Frontal cortex (tissue), 3 donors: ENCODE measurements at regions not wholly inside any gene's neighbourhood (a gene's known extent, or its start where the extent isn't known, plus 50 kb on each side); places are given as distances from the start of the nearest gene placed in this dataset.
"Not testable (repeated sequence)": the region's sequence is repeated elsewhere in the genome, so short reads cannot be mapped to it uniquely, and the experiment has no call there.

ENCODE experiments used
- DNase-seq, 2 donors: peaks; one replicate each; pipeline ENCODE4 v3.0.0; 2012; ENCODE audit warnings: low spot score in 2 of 2
- FAIRE-seq: peaks from 2 replicates; lab custom pipeline; 2012; peaks lifted over from hg19 to GRCh38; lab: Jason Lieb, UNC
- donor health status: control.
- donor health status: control.
- donor health status: control.

DNA sequence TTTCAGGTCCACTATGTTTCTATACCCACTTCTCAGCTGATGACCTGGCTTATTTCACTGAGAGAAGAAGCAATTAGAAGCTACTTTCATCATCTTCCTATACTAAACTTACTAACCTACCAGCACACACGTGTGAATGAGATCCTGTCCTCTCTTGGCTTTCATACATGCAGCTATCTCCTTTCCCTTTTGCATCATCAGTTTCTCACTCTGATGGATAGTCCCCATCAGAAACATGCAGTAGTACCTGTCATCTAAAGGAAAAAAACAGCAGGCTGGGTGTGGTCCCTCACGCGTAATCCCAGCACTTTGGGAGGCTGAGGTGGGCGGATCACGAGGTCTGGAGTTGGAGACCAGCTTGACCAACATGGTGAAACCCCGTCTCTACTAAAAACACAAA, 237.6 kb upstream of the C2CD4B start:
- no peak for DNase-seq
- no peak for FAIRE-seq

DNA sequence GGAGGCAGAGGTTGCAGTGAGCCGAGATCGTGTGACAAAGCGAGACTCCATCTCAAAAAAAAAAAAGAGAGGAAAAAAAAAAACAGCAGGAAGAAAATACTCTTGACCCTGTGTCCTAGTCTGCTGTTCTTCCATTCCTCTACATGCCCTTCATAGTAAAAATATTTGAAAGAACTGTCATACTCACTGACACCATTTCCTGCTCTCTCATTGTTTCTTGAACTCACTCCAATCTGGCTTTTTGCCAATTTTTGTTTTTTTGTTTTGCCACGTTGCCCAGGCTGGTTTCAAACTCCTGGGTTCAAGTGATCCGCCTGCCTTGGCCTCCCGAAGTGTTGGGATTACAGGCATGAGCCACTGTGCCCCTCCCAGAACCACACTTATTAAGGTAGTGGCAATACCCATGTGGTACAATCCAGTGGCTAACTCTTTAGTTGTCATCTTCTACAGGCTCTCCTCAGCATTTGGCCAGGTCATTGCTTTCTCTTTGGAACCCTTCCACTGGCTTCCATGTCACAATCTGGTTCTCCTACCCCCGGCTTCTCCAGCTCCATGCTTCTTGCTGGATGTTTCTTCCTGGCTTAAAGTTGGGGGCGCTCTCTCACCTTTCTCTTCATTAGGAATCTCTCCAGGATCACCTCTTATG, 238.2 kb upstream of the C2CD4B start:
- no peak for DNase-seq

DNA sequence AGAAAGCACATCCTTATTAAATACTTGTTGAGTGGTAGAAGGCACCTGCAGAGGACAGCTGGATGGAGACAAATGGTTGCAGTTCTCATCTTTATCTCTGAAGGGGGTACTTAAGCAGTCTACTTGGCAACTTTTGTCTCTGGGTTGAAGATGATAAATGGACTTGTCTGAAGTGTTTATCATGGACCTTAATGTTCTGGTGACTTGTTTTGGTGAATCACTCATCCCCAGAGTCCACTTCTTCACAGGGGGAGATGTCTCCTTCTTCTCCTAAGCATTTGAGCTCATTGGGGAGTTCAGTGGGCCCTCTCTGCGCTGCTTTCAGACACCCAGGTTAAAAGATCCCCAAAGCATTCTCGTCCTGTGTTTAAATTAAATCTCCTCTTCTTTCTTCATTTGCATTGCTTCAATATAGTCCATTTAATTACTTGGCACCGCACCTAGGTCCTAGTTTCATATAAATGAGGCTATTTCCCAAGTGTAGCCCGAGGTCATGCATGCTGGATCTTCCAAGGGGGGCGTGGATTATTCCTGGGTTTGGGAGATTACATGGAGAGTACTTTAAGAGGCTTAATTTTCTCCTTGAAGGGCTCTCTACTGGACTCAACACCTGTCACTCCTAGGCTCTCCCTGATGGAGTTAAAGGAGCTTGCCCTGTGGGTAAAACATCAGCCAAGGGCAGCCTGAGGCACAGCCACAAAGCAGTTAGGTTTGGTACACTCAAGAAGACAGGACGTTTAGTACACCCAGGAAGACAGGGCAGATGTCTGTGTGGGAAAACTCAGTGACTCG, 239.3 kb upstream of the C2CD4B start:
- FAIRE-seq (no peak), DNase-seq (no peak)

More for the DNA sequence above, 238.2 kb upstream of the C2CD4B start:
- FAIRE-seq: no peak

DNA sequence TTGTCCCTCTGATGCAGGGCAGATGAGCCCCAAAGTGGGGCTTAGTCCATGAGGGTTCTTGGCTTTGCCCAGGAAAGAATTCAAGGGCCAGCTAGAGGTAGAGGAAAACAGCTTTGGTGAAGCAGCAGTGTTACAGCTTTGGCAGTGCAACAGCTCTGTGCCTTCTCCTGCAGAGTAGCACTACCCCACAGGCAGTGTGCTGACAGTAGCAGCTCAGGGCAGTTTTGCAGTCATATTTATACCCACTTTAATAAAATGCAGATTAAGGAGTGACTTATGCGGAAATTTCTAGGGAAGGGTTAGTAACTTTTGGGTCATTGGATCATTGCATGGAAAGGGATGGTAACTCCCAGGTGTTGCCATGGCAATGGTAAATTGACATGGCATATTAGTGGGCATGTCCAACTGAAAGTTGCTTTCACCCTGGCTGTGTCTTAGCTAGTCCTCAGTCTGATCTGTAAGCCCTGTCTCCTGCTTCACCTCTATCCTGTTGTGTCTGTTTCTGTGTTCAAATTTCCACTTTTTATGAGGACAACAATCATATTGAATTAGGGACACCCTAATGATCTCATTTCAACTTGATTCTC, 241.3 kb upstream of the C2CD4B start:
- FAIRE-seq: no peak

DNA sequence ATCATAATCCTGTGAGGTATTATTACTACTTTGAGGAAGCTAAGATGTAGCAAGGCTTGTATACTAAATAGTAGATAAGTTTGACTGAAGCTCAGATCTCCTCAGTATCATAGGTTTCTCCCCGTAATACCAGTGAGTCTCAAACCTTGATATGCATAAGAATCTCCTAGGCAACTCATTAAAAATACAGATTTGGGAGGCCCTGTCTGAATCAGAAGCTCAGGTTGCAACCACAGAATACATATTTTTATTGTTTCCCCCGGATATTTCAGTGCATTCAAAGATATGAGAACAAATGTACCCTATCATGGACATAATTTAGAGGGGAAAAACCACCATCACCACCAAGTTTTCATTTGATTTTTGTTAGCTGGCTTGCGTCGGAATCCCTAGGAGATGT, 242.1 kb upstream of the C2CD4B start:
- DNase-seq (no peak), FAIRE-seq (no peak)

More for the DNA sequence above, 241.3 kb upstream of the C2CD4B start:
- DNase-seq: no peak

DNA sequence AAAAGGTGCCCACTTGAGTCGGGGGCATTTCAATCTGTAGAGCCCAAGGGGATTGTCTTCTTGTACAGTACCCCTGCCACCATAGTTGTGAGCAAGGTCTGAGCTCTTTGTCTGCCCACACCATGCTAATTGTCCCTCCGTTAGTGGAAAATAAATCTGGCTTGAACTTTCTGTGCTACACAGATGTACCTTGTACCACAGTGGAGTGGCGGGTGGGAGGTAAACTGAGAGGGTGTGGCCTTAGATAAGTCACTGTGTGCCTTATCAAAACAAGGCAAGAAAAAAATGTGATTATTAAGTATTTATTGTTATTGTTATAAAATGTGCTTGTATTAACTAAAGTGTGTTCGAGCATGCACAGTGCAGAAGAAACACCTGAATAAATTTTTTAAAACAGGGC, 242.9 kb upstream of the C2CD4B start:
- DNase-seq (no peak), FAIRE-seq (no peak)

DNA sequence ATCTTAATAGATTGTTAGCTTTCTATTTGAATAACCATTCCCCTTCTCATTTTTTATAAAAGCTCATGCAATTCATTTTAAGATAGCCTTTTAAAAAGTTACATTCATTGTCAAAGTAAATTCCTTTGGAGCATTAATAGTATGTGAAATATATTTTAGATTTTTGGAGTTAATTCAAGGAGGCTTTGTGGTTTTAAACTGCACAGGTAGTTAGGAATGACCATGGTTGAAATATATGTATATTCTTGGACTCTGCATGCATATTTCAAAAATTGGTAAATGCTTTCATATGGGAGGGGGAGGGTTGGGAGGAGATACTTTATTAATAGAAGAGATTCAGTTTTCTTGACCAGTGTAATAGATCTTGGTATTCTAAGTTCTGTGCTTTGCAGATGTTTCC, 244.4 kb upstream of the C2CD4B start:
- FAIRE-seq: no peak

DNA sequence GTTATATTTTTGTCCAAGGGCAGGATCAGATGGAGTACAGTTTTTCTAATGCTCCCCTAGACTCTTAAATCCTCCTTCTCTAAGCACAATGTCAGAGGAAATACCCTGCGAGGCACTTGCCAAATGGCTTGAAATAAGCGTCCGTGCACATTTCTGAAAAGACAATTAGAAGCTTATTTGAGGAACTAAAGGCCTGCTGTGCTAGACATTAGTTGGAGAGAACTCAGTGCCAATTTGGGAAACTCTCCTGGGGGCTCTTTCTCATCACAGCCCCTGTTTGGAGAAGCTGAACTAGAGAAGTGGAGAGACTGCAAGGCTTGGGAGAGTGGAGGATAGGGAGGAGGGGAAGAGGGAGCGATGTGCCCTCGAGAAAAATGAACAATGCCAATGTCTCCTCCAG, 247.6 kb upstream of the C2CD4B start:
- DNase-seq (no peak), FAIRE-seq (no peak)

More for the DNA sequence above, 244.4 kb upstream of the C2CD4B start:
- DNase-seq: no peak

DNA sequence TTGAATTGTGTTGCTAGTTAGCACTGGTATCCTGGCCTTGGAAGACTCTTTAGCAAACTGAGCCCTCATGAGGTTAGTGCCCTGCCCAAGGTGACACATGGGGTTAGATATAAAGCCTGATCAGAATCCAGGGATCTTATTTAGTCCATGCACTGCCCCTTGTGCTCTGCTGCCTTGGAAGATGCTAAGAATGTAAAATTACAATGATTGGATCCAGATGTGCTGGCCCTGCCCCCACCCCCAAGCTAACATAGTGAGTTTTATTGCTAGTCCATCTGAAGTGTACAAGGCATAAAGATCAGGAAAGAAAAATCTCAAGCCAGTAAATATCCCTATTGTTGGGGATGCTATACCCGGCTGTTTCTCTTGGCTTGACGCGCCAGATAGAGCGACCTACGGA, 248.1 kb upstream of the C2CD4B start:
- FAIRE-seq: no peak
- no peak for DNase-seq

DNA sequence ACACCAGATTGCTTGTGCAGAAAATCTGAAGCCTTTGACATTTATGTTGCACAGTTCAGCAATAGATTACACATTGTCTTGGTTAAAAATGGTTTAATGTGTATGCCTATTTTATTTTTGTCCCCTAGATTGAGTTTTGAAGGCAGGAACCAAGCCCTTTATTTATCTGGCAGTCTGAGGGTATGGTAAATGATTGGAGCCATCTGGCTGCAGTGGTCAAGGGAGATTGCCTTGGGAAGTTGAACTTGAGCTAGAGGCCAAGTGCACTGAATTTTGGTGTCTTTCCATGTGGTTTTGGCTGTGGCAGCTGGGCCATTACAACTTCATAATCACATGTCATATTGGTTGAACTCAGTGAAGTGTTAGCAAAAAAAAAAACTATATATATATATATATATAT, 248.7 kb upstream of the C2CD4B start:
- DNase-seq (no peak), FAIRE-seq (no peak)

DNA sequence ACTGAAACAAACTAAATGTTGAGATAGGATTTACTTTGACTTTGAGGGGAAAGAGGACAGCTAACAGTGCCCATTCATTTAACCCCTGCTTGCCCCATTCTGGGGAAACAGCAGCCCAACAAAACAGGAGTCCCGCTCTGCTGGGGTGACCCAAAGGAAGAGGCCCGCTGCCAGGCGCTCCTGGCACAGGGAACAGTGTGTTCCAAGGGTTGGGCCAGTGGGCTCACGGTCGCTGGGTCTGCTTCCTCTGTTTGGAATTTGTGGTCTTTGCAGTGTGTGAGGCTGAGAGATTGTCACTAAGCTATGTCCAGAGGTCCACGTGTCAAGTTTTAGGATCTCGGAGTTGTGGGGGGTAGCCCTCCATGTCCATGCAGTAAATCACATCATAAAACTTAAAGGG, 250.4 kb upstream of the C2CD4B start:
- no peak for FAIRE-seq
- DNase-seq: no peak

DNA sequence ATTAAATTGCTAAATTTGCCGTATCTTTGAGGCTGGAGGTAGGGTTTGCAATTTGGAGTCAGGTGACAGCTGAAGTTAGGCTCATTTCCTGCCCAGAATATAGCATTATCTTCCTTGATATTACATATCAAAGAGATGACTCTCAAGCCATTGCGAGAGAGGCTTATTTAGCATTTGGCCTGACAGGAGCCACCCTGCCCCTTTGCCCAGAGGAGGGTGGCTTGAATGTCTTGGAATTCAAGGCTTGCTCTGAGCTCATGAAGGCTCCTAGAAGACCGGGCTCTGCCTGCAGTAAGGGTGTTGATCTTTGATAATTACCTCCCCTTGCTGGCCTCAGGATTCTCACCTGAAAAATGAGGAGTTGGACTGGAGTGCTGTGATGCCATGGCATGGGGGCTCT, 251.4 kb upstream of the C2CD4B start:
- DNase-seq (no peak), FAIRE-seq (no peak)

DNA sequence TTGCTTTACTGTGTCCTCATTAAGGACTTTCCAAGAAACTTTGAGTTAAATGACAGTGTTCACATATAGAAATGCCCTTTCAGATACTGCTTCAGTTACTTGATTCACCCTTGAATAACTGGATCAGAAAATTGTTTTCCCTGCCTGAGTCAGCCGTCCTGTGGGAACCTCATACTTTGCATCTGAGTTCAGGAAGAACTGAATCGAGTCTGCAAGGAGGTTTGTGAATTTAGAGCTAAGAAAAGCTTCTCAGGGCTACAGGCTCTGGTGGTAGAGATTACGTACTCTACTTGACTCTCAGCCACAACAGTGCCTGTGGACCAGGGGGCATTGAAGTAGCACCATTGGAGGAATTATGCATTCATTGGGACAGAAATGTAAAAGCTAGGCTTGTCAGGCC, 252.4 kb upstream of the C2CD4B start:
- DNase-seq (no peak), FAIRE-seq (no peak)

DNA sequence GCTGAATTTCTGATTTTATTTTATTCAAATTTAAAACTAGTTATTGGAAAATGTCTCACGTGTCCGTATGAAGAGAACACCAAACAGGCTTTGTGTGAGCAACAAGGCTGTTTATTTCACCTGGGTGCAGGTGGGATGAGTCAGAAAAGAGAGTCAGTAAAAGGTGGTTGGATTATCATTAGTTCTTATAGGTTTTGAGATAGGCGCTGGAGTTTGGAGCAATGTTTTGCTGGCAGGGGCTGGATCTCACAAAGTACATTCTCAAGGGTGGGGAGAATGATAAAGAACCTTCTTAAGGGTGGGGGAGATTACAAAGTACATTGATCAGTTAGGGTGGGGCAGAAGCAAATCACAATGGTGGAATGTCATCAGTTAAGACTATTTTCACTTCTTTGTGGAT, 253.4 kb upstream of the C2CD4B start:
- not testable (repeated sequence) for FAIRE-seq

DNA sequence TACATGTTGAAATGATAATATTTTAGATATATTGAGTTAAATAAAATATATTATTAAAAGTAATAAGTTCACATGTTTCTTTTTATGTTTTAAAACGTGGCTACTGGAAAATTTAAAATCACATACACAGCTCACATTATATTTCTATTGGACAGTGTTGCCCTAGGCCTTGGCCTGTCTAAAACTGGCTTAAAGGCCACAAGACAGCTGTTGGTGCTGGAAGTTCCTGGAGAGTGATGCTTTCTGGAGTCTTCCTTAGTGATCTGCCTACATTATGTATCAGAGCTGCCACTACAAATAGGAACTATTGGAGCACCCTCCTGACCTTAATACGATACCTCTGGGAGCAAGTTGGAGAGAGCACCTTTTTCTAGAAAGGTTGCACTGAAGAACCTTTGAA, 254.1 kb upstream of the C2CD4B start:
- FAIRE-seq: no peak
- no peak for DNase-seq

More for the DNA sequence above, 253.4 kb upstream of the C2CD4B start:
- not testable (repeated sequence) for DNase-seq

DNA sequence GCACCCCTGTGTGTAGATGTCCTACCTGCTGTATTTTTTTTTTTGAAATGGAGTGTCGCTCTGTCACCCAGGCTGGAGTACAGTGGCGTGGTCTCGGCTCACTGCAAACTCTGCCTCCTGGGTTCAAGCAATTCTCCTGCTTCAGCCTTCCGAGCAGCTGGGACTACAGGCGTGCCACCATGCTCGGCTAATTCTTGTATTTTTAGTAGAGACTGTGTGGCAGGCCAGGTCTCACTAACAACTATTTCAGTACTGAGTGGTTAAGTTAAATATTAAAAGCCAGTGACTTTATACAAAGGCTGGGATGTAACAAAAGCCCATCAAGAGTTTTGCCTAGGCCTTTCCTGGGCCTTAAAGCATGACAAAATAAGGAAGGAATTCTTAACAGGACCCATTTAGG, 255.3 kb upstream of the C2CD4B start:
- not testable (repeated sequence) for FAIRE-seq, DNase-seq

DNA sequence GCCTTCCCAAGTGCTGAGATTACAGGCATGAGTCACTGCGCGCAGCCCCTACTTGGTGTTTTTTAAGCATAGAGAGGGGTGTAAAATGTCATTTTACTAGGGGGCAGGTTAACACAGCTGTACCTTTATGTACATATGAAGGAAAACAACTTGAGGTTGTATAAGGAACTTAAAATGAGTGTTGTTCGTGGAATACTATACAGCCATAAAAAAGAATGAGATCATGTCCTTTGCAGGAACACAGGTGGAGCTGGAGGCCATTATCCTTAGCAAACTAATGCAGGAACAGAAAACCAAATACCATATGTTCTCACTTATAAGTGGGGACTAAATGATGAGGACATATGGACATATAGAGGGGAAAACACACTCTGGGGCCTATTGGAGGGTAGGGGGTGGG, 256.2 kb upstream of the C2CD4B start:
- FAIRE-seq (no peak), DNase-seq (no peak)

DNA sequence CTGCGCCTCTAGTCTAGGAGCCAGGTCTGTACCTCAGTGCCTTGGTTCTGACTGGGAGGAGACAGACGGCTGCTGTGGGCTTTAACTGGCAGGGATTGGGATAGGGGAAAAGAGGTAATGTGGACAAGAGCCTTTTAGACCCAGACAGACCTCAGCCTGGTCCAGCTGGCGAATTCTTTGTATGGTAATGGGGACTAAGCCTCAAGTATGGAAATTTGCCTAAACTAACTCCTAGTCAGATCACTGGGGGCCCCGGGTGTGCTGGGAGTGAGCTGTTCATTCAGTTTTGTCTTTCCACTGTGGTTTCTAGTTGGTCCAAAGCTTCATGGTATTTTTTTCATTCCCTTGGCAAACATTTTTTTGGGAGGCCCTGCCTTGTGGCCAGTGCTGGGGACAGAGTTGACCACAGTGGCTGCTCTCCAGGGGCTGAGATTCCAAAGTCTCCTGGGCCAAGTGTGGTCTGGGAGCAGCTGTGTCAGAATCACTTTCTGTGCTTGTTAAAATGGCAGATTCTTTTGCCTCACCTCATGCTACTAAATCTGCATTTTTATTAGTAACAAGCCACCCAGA, 261.4 kb upstream of the C2CD4B start:
- no peak for FAIRE-seq

DNA sequence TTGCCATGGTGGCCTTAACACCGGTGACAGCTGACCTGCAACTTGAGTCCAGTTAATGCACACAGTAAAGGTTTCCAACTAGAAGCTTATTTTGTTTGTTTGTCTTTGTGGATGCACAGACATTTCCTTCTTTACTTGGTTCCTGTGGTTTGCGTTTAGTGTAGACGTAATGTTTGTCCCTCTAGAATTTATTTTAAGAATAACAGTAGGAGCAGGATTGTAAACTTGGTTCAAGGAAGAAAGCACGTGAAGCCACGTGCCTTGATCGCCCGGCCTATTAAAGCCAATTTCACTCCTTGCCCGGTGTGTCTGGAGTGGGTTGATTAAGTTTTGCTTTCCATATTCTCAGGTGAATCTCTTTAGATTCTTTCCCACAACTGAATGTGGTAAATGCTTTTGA, 263.2 kb upstream of the C2CD4B start:
- DNase-seq: no peak
- FAIRE-seq: no peak

More for the DNA sequence above, 261.4 kb upstream of the C2CD4B start:
- DNase-seq: no peak

DNA sequence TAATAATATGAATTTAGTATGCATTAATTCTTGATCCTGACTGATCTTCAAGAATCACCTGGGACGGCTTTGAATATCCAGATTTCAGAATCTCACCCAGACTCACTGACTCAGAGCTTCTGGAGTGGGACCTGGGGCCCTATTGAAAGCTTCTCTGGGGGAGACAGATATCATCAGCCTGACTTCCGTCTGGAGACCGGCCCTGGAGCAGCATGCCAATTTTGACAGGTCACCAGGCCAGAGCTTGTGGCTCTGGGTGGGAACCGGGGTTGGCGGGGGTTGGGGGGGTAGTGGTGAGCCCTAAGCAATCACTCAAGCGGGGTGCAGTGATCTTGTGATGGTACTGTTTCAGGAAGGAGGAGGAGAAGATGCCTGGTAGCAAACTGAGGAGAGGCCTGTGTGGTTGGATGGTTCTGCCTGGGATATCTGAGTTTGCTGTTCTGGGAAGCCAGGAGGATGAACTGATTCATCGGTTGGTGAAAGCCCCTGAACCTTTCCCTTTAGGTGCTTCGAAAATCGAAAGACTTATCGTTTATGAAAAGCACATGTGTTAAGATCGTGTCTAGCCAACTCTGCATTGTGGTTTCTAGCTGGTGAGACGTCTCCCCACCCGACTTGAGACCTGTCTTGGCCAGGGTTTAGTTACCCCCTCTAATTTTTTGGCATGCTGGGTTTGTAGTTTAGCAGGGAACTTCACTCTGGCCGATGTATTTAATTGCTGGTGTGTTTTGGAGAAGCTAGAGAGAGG, 263.9 kb upstream of the C2CD4B start:
- no peak for FAIRE-seq
- DNase-seq: no peak
